ENCODE measurements at regions not wholly inside any gene's neighbourhood (a gene's known extent, or its start where the extent isn't known, plus 50 kb on each side); places are given as distances from the start of the nearest gene placed in this dataset.

GRCh38 chr11:111120696-111121302 is 124.7 kb upstream of the POU2AF2 start:
- DNase-seq = no peak
- Histone ChIP-seq H3K27ac (no peak overlapping the region), H3K36me3 (no peaks in the 10 kb centered on the region), H3K9me3 (no peaks in the 10 kb centered on the region), H3K4me1 (no peaks in the 10 kb centered on the region), H3K27me3 (no peaks in the 10 kb centered on the region), H3K4me3 (replicated peaks in 1 of 3) (no peak overlapping the region)
- WGBS, 2 donors = 68 to 69% methylated on average over 6 of the region's 6 CpGs
- TF ChIP-seq POLR2A (IDR thresholded peaks at IDR 0.05) = no peak
- TF ChIP-seq, protein P1, sequence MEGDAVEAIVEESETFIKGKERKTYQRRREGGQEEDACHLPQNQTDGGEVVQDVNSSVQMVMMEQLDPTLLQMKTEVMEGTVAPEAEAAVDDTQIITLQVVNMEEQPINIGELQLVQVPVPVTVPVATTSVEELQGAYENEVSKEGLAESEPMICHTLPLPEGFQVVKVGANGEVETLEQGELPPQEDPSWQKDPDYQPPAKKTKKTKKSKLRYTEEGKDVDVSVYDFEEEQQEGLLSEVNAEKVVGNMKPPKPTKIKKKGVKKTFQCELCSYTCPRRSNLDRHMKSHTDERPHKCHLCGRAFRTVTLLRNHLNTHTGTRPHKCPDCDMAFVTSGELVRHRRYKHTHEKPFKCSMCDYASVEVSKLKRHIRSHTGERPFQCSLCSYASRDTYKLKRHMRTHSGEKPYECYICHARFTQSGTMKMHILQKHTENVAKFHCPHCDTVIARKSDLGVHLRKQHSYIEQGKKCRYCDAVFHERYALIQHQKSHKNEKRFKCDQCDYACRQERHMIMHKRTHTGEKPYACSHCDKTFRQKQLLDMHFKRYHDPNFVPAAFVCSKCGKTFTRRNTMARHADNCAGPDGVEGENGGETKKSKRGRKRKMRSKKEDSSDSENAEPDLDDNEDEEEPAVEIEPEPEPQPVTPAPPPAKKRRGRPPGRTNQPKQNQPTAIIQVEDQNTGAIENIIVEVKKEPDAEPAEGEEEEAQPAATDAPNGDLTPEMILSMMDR (IDR thresholded peaks at IDR 0.05) = no peak
- intact Hi-C loops (cut with DNase I) = no loop called here

DNA sequence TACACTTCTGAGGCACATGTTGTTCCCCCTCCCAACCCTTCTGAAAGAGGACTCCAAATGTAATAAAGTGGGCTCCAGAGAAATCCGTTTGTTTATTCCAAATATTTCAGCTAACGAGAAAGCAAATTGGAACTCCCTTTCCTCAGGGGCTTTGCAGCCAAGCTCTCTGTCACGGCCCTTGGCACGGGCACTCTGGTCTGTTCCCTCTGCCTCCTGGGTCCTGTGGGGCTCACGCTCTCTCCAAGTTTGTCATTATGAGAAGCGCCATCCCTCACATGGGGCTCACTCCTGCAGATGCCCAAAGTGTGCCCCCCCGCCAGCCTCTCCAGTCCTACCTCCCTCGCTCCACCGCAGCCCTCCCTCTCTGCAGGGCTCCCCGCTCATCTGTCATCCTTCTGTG is 125.4 kb upstream of the POU2AF2 start:
- 76 to 84% methylated on average over 10 of the region's 10 CpGs for WGBS, 2 donors
- H3K9me3 ChIP-seq = no peaks in the 10 kb centered on the region
- no peaks in the 10 kb centered on the region for H3K4me1 ChIP-seq
- no peak overlapping the region for H3K4me3 ChIP-seq (replicated peaks in 1 of 3)
- TF ChIP-seq, protein P1 (IDR thresholded peaks at IDR 0.05) = no peak
- no peak for TF ChIP-seq POLR2A (IDR thresholded peaks at IDR 0.05)
- no peaks in the 10 kb centered on the region for H3K27me3 ChIP-seq
- DNase-seq = peak in 1 of 2 donors; percentile 1
- no peaks in the 10 kb centered on the region for H3K36me3 ChIP-seq
- intact Hi-C loops (cut with DNase I) = no loop called here
- no peak overlapping the region for H3K27ac ChIP-seq

DNA sequence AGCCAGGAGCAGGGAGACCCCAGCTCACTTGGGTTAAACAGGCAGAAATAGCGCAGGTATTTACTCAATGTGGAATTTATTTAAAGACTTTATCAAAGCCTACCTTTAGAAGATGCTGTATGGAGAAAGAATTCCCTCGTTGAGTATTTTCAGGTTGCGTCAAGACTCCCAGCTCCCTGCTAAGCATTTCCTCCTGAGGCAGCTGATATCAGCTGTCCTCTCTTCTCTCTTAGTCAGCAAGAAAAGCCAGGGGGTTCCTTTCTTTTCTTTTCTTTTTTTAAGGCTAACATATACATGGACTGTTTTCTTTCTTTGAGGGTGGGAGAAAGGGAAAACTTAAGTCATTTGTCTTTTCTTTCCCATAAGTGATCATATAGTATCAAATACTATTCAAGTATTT is 125.8 kb upstream of the POU2AF2 start:
- TF ChIP-seq POLR2A (IDR thresholded peaks at IDR 0.05) = no peak
- TF ChIP-seq, protein P1 (IDR thresholded peaks at IDR 0.05) = no peak
- Histone ChIP-seq H3K36me3 (no peaks in the 10 kb centered on the region), H3K27me3 (no peaks in the 10 kb centered on the region), H3K4me1 (no peaks in the 10 kb centered on the region), H3K4me3 (replicated peaks in 1 of 3) (no peak overlapping the region), H3K27ac (no peak overlapping the region), H3K9me3 (no peaks in the 10 kb centered on the region)
- DNase-seq = no peak
- intact Hi-C loops (cut with DNase I) = no loop called here
- WGBS, 2 donors = 73% methylated on average over 3 of the region's 3 CpGs

- H3K4me3 ChIP-seq (replicated peaks in 1 of 3) = no peak overlapping the region
- H3K4me1 ChIP-seq = no peaks in the 10 kb centered on the region
- H3K9me3 ChIP-seq = no peaks in the 10 kb centered on the region
- H3K36me3 ChIP-seq = no peaks in the 10 kb centered on the region
- H3K27ac ChIP-seq = no peak overlapping the region
- TF ChIP-seq, protein P1 (IDR thresholded peaks at IDR 0.05) = no peak
- TF ChIP-seq POLR2A (IDR thresholded peaks at IDR 0.05) = no peak
- no peak for DNase-seq
- WGBS, 2 donors = 56 to 100% methylated on average over 1 of the region's 1 CpG
- intact Hi-C loops (cut with DNase I) = no loop called here
- no peaks in the 10 kb centered on the region for H3K27me3 ChIP-seq
These were observed 129.6 kb upstream of the POU2AF2 start for GRCh38 chr11:111115890-111116289.

GRCh38 chr11:111114091-111114490 is 131.4 kb upstream of the POU2AF2 start:
- Histone ChIP-seq H3K27ac (no peak overlapping the region), H3K36me3 (no peaks in the 10 kb centered on the region), H3K4me1 (no peaks in the 10 kb centered on the region), H3K27me3 (no peaks in the 10 kb centered on the region), H3K9me3 (no peaks in the 10 kb centered on the region), H3K4me3 (replicated peaks in 1 of 3) (no peak overlapping the region)
- TF ChIP-seq POLR2A (IDR thresholded peaks at IDR 0.05) = no peak
- TF ChIP-seq, protein P1 (IDR thresholded peaks at IDR 0.05) = no peak
- no peak for DNase-seq
- intact Hi-C loops (cut with DNase I) = no loop called here

Measured in thyroid gland (tissue), 4 donors.